Vagina (tissue), 2 donors: ENCODE measurements at regions not wholly inside any gene's neighbourhood (a gene's known extent, or its start where the extent isn't known, plus 50 kb on each side); places are given as distances from the start of the nearest gene placed in this dataset.

Experiments
- POLR2A ChIP-seq, 2 donors: fragments of 450-650 bp; IDR thresholded peaks; one replicate each; pipeline ENCODE4 v1.6.1; 2017; ENCODE audit warnings: antibody characterized with exemption in 2 of 2, mild to moderate bottlenecking in 2 of 2, moderate library complexity in 2 of 2
- POLR2AphosphoS5 ChIP-seq, 2 donors: sonication (generic); formaldehyde crosslinking; IDR thresholded peaks; one replicate each; pipeline ENCODE4 v1.9.0; 2017; ENCODE audit warnings: antibody characterized with exemption in 2 of 2, mild to moderate bottlenecking in 2 of 2, low read depth in 1 of 2; ENCODE audit not compliant: insufficient read depth in 1 of 2
- TF ChIP-seq, protein P1 (sequence below), 3 experiments: fragments of 450-650 bp in 2 of 3; fragments of 200-600 bp in 1 of 3; sonication (generic) in 1 of 3; IDR thresholded peaks; one replicate each; pipeline ENCODE4 v1.5.1; 2017 to 2019; ENCODE audit warnings: antibody characterized with exemption in 3 of 3, mild to moderate bottlenecking in 2 of 3, moderate library complexity in 2 of 3

DNA sequence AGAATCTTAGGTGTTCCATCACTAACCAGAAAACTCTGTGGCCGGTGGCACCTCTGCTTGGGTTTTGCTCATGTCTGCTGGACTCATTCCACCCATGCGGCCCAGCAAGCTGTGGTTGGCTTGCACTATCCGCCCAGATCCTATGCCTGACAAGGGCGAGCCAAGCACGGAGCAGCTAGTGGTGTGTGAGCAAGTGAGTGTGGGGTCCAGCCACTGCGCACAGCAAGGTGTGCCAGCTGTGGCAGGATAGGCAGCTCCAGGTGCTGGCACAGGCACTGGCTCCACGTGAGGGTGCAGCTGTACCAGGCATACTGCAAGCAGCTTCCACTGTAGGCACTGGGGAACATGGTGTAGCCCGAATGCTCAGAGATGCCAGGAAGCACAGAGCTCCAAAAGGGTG, 813.7 kb upstream of the CNTN5 start:
- TF ChIP-seq, protein P1, sequence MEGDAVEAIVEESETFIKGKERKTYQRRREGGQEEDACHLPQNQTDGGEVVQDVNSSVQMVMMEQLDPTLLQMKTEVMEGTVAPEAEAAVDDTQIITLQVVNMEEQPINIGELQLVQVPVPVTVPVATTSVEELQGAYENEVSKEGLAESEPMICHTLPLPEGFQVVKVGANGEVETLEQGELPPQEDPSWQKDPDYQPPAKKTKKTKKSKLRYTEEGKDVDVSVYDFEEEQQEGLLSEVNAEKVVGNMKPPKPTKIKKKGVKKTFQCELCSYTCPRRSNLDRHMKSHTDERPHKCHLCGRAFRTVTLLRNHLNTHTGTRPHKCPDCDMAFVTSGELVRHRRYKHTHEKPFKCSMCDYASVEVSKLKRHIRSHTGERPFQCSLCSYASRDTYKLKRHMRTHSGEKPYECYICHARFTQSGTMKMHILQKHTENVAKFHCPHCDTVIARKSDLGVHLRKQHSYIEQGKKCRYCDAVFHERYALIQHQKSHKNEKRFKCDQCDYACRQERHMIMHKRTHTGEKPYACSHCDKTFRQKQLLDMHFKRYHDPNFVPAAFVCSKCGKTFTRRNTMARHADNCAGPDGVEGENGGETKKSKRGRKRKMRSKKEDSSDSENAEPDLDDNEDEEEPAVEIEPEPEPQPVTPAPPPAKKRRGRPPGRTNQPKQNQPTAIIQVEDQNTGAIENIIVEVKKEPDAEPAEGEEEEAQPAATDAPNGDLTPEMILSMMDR (IDR thresholded peaks at IDR 0.05), result no peak
- TF ChIP-seq POLR2A (IDR thresholded peaks at IDR 0.05), result no peak
- TF ChIP-seq POLR2AphosphoS5 (IDR thresholded peaks at IDR 0.05; ENCODE audit: insufficient read depth in 1 of 2, low read depth in 1 of 2), result no peak
